Fibroblast of lung (primary cell): ENCODE measurements at regions not wholly inside any gene's neighbourhood (a gene's known extent, or its start where the extent isn't known, plus 50 kb on each side); places are given as distances from the start of the nearest gene placed in this dataset.

Experiments
- EZH2 ChIP-seq: IDR thresholded peaks from 2 replicates; pipeline ENCODE4 v1.5.1; 2012; ENCODE audit warnings: low read length, control low read depth, mild to moderate bottlenecking; ENCODE audit errors: missing control alignments
- TF ChIP-seq, protein P1 (sequence below), 2 donors: IDR thresholded peaks in 1 of 2; conservative IDR thresholded peaks in 1 of 2; 1 replicate in 1 of 2; 2 replicates in 1 of 2; pipeline ENCODE4 v1.5.1; 2011 to 2012; ENCODE audit warnings: low read length in 2 of 2, control low read depth in 1 of 2, inconsistent platforms in 1 of 2, low read depth in 1 of 2, mild to moderate bottlenecking in 1 of 2

DNA sequence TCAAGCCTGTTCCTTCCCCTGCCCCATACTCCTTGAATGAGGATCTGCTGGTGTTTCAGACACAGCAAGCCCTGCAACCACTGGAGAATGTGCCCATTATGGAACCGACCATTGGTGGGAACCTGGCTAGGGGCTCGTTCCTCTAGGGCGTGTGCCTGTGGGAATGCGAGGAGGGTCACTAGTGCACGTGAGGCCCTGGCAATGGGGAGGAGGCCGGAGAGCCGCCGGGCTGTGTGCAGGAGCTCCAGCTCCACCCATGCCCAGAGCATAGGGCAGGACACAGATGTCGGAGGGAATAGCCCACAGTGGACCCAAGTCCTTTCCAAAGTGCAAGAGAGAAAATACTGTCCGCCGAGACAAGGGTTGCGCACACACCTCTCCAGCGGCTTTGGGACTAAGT, 99.3 kb downstream of the ERMARD start:
- TF ChIP-seq, protein P1, sequence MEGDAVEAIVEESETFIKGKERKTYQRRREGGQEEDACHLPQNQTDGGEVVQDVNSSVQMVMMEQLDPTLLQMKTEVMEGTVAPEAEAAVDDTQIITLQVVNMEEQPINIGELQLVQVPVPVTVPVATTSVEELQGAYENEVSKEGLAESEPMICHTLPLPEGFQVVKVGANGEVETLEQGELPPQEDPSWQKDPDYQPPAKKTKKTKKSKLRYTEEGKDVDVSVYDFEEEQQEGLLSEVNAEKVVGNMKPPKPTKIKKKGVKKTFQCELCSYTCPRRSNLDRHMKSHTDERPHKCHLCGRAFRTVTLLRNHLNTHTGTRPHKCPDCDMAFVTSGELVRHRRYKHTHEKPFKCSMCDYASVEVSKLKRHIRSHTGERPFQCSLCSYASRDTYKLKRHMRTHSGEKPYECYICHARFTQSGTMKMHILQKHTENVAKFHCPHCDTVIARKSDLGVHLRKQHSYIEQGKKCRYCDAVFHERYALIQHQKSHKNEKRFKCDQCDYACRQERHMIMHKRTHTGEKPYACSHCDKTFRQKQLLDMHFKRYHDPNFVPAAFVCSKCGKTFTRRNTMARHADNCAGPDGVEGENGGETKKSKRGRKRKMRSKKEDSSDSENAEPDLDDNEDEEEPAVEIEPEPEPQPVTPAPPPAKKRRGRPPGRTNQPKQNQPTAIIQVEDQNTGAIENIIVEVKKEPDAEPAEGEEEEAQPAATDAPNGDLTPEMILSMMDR (conservative IDR thresholded peaks at IDR 0.05 in 1 of 2, IDR thresholded peaks at IDR 0.05 in 1 of 2; ENCODE audit: low read depth in 1 of 2, low read length in 2 of 2), result no peak
- TF ChIP-seq EZH2, result no peak
